ENCODE measurements at regions not wholly inside any gene's neighbourhood (a gene's known extent, or its start where the extent isn't known, plus 50 kb on each side); places are given as distances from the start of the nearest gene placed in this dataset.

DNA sequence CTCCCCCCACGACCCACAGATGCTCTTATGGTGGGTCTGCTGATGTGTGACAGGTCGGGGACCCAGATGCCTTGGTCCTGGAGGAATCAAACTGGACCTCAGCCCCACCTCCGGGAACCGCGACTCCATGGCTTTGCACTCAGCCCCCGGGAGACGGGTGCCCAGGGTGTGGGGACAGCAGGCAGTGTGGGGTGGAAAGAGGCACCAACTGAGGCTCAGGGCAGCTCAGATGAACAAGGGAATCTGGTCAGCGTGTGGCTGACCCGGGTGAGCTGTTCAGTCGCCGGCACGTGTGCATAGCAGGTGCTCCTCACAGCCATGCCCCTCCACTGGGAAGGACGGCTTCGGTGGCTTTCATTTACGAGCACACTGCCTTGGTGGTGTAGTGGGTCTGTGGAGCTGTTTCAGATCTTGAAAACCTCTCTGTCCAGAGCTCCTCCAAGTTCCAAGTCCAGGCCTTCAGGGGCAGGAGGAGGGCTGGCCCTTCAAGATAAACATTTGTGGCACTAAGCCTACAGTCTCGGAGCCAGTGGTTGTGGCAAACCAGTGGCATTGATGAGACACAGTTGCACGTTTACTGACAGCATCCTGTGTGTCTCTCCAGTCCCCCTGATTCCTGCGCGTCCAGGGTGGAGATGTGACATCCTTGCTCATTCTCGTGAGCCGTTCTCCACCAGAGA lies 471.2 kb upstream of the HS6ST1 start:
- no peak for TF ChIP-seq POLR2A (IDR thresholded peaks at IDR 0.05)
- TF ChIP-seq CTCF (IDR thresholded peaks at IDR 0.05), result no peak
- TF ChIP-seq EP300 (IDR thresholded peaks at IDR 0.05), result no peak
- TF ChIP-seq POLR2AphosphoS5 (IDR thresholded peaks at IDR 0.05), result no peak
- no peak overlapping the region for H3K4me3 ChIP-seq
- ATAC-seq, result no peak
- no peaks in the 10 kb centered on the region for H3K9me3 ChIP-seq
- H3K27me3 ChIP-seq, result no peaks in the 10 kb centered on the region
- 87 to 96% methylated on average over 3 to 8 of the region's 21 CpGs for WGBS, 2 donors (ENCODE audit: low coverage in 1 of 2)
- no peak overlapping the region for H3K27ac ChIP-seq
- H3K36me3 ChIP-seq, result no peaks in the 10 kb centered on the region
- no peaks in the 10 kb centered on the region for H3K4me1 ChIP-seq

DNA sequence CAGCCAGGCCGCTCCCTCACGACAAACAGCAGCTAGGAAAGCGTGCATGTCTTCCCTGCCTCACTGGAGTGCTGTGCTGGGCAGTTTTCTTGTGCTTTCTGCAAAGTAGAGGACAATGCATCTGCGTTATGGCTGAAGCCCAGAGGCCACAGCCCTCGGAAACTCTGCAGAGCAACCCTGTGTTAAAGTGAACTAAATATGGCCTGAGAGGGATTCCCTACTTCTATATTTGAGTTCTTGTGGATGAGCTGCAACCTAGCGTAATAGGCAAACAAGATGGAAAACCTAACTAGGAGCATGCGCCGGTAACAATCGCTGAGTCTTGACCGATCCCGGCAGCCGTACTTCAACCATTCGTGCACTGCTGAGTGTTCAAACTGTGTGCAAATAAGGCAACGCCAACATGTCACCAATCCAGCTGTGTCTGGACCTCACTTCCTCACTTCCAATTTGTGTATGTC lies 471.9 kb upstream of the HS6ST1 start:
- no peak overlapping the region for H3K27ac ChIP-seq
- TF ChIP-seq EP300 (IDR thresholded peaks at IDR 0.05) (no peak), CTCF (IDR thresholded peaks at IDR 0.05) (no peak), POLR2AphosphoS5 (IDR thresholded peaks at IDR 0.05) (no peak), POLR2A (IDR thresholded peaks at IDR 0.05) (no peak)
- H3K36me3 ChIP-seq, result no peaks in the 10 kb centered on the region
- 65 to 90% methylated on average over 2 to 8 of the region's 14 CpGs for WGBS, 2 donors (ENCODE audit: low coverage in 1 of 2)
- no peaks in the 10 kb centered on the region for H3K9me3 ChIP-seq
- ATAC-seq, result no peak
- H3K4me1 ChIP-seq, result no peaks in the 10 kb centered on the region
- H3K4me3 ChIP-seq, result no peak overlapping the region
- no peaks in the 10 kb centered on the region for H3K27me3 ChIP-seq

- ATAC-seq, result no peak
- Histone ChIP-seq H3K4me1 (no peaks in the 10 kb centered on the region), H3K36me3 (no peaks in the 10 kb centered on the region), H3K4me3 (no peak overlapping the region), H3K27ac (no peak overlapping the region), H3K27me3 (no peaks in the 10 kb centered on the region), H3K9me3 (no peaks in the 10 kb centered on the region)
- no peak for TF ChIP-seq POLR2AphosphoS5 (IDR thresholded peaks at IDR 0.05)
- no peak for TF ChIP-seq CTCF (IDR thresholded peaks at IDR 0.05)
- no peak for TF ChIP-seq POLR2A (IDR thresholded peaks at IDR 0.05)
- TF ChIP-seq EP300 (IDR thresholded peaks at IDR 0.05), result no peak
- 86% methylated on average over 5 of the region's 24 CpGs; no CpG with 5 or more reads in 1 of the 2 donors for WGBS, 2 donors (ENCODE audit: low coverage in 1 of 2)
Measured at GRCh38 chr2:128791120-128791984, 472.7 kb upstream of the HS6ST1 start.

DNA sequence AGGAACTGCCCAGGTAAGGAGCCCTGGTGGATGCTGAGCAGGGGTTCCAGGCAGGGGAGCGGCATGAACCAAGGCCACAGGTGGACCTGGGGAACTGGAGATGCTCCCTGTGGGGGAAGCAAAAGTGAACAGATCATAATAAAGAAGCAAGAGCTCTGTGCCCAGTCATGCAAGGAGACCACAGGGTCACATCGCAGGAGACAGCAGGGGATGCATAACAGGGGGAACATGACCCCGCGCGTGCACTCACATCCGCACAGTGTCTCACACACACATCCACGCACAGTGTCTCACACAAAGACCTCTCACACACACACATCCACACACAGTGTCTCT lies 473.3 kb upstream of the HS6ST1 start:
- H3K4me3 ChIP-seq, result no peak overlapping the region
- no peaks in the 10 kb centered on the region for H3K9me3 ChIP-seq
- no peak overlapping the region for H3K27ac ChIP-seq
- H3K27me3 ChIP-seq, result no peaks in the 10 kb centered on the region
- no peak for TF ChIP-seq CTCF (IDR thresholded peaks at IDR 0.05)
- no peak for TF ChIP-seq POLR2A (IDR thresholded peaks at IDR 0.05)
- TF ChIP-seq EP300 (IDR thresholded peaks at IDR 0.05), result no peak
- no peak for TF ChIP-seq POLR2AphosphoS5 (IDR thresholded peaks at IDR 0.05)
- H3K36me3 ChIP-seq, result no peaks in the 10 kb centered on the region
- H3K4me1 ChIP-seq, result no peaks in the 10 kb centered on the region
- ATAC-seq, result no peak
- 60 to 67% methylated on average over 3 of the region's 7 CpGs for WGBS, 2 donors (ENCODE audit: low coverage in 1 of 2)

Measured in gastroesophageal sphincter (tissue), 4 donors.